ENCODE measurements at regions not wholly inside any gene's neighbourhood (a gene's known extent, or its start where the extent isn't known, plus 50 kb on each side); places are given as distances from the start of the nearest gene placed in this dataset.

- TF ChIP-seq CTCF (IDR thresholded peaks at IDR 0.05) = no peak
- H3K36me3 Mint-ChIP-seq (ENCODE audit: unreplicated experiment) = no peaks in the 10 kb centered on the region
- peaks cover 6% of the 10 kb centered on the region for H3K27me3 Mint-ChIP-seq (ENCODE audit: unreplicated experiment)
- no peak for DNase-seq (ENCODE audit: extremely low spot score, unreplicated experiment)
- no peak overlapping the region for H3K27ac Mint-ChIP-seq (ENCODE audit: unreplicated experiment)
- H3K4me3 Mint-ChIP-seq (ENCODE audit: unreplicated experiment) = no peak overlapping the region
- H3K4me1 Mint-ChIP-seq (ENCODE audit: unreplicated experiment) = no peaks in the 10 kb centered on the region
- H3K9me3 Mint-ChIP-seq (ENCODE audit: unreplicated experiment) = no peaks in the 10 kb centered on the region
These were observed 365.6 kb downstream of the WDR11 start for GRCh38 chr10:121216721-121217181.

DNA sequence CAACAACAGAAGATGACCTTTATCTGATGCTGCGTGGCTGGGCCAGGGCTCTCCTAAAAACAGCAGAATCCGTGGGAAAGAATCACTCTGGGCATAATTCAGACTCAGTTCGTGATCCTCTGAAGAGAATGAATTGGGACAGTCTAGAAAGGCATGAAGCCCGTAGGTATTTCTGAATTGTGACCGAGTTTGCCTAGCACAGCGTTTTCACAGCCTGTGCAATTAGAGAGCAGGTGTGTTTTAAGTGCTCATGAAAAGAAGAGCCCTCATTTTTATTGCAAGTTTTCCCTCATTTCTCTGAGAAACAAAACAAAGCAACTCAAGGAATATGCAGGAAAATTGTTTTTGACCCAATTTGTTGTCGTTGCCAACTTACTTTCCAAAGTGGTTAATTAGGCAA lies 366.2 kb downstream of the WDR11 start:
- H3K27me3 Mint-ChIP-seq (ENCODE audit: unreplicated experiment) = peaks cover 6% of the 10 kb centered on the region
- no peaks in the 10 kb centered on the region for H3K36me3 Mint-ChIP-seq (ENCODE audit: unreplicated experiment)
- no peak overlapping the region for H3K27ac Mint-ChIP-seq (ENCODE audit: unreplicated experiment)
- no peaks in the 10 kb centered on the region for H3K9me3 Mint-ChIP-seq (ENCODE audit: unreplicated experiment)
- no peak for TF ChIP-seq CTCF (IDR thresholded peaks at IDR 0.05)
- no peak for DNase-seq (ENCODE audit: extremely low spot score, unreplicated experiment)
- H3K4me1 Mint-ChIP-seq (ENCODE audit: unreplicated experiment) = no peaks in the 10 kb centered on the region
- H3K4me3 Mint-ChIP-seq (ENCODE audit: unreplicated experiment) = no peak overlapping the region

- DNase-seq (ENCODE audit: extremely low spot score, unreplicated experiment) = no peak
These were observed 369.9 kb downstream of the WDR11 start for GRCh38 chr10:121221072-121221471.

GRCh38 chr10:121221991-121222390 lies 370.8 kb downstream of the WDR11 start:
- H3K9me3 Mint-ChIP-seq (ENCODE audit: unreplicated experiment) = no peaks in the 10 kb centered on the region
- H3K4me1 Mint-ChIP-seq (ENCODE audit: unreplicated experiment) = no peaks in the 10 kb centered on the region
- no peak for DNase-seq (ENCODE audit: extremely low spot score, unreplicated experiment)
- H3K27me3 Mint-ChIP-seq (ENCODE audit: unreplicated experiment) = peaks cover 6% of the 10 kb centered on the region
- H3K27ac Mint-ChIP-seq (ENCODE audit: unreplicated experiment) = no peak overlapping the region
- no peak overlapping the region for H3K4me3 Mint-ChIP-seq (ENCODE audit: unreplicated experiment)
- no peaks in the 10 kb centered on the region for H3K36me3 Mint-ChIP-seq (ENCODE audit: unreplicated experiment)
- TF ChIP-seq CTCF (IDR thresholded peaks at IDR 0.05) = no peak

More at GRCh38 chr10:121221072-121221471, 369.9 kb downstream of the WDR11 start:
- H3K4me3 Mint-ChIP-seq (ENCODE audit: unreplicated experiment) = no peak overlapping the region
- H3K27me3 Mint-ChIP-seq (ENCODE audit: unreplicated experiment) = peaks cover 6% of the 10 kb centered on the region
- H3K36me3 Mint-ChIP-seq (ENCODE audit: unreplicated experiment) = no peaks in the 10 kb centered on the region
- no peaks in the 10 kb centered on the region for H3K4me1 Mint-ChIP-seq (ENCODE audit: unreplicated experiment)
- no peaks in the 10 kb centered on the region for H3K9me3 Mint-ChIP-seq (ENCODE audit: unreplicated experiment)
- TF ChIP-seq CTCF (IDR thresholded peaks at IDR 0.05) = no peak
- H3K27ac Mint-ChIP-seq (ENCODE audit: unreplicated experiment) = no peak overlapping the region

- Mint-ChIP-seq H3K36me3 (ENCODE audit: unreplicated experiment) (no peaks in the 10 kb centered on the region), H3K27me3 (ENCODE audit: unreplicated experiment) (peaks cover 5% of the 10 kb centered on the region), H3K4me1 (ENCODE audit: unreplicated experiment) (no peaks in the 10 kb centered on the region), H3K9me3 (ENCODE audit: unreplicated experiment) (no peaks in the 10 kb centered on the region), H3K4me3 (ENCODE audit: unreplicated experiment) (no peak overlapping the region), H3K27ac (ENCODE audit: unreplicated experiment) (no peak overlapping the region)
- no peak for TF ChIP-seq CTCF (IDR thresholded peaks at IDR 0.05)
- no peak for DNase-seq (ENCODE audit: extremely low spot score, unreplicated experiment)
These were observed 371.7 kb downstream of the WDR11 start for GRCh38 chr10:121222842-121223241.
